ENCODE measurements at regions not wholly inside any gene's neighbourhood (a gene's known extent, or its start where the extent isn't known, plus 50 kb on each side); places are given as distances from the start of the nearest gene placed in this dataset.

GRCh38 chr4:116018831-116019230 lies 905.4 kb upstream of the NDST4 start:
- TF ChIP-seq CTCF (IDR thresholded peaks at IDR 0.05) (no peak), ZFX (IDR thresholded peaks at IDR 0.05; ENCODE audit: borderline replicate concordance) (no peak)

Data from 22Rv1 (cell line).